ENCODE measurements at regions not wholly inside any gene's neighbourhood (a gene's known extent, or its start where the extent isn't known, plus 50 kb on each side); places are given as distances from the start of the nearest gene placed in this dataset.

DNA sequence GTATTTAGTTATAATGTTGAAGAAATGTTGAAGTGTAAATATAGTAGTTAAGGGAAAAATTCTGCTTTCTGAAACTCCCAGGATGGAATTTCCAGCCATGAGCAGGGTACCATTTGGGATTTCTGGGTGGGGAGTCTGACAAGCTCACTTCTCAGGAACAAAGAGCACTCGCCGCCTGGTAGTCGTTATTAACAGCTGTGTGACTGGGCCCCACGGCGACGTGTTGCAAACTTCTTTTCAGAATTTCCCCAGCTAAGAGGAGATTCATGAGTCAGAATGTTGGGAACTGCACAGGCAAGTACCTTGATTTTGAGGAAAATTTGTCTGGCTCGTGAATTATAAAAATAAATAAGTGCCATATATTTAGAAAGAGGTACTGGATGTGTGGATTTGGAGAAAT, 103.7 kb downstream of the LACC1 start:
- in situ Hi-C loops (cut with MboI; ENCODE audit: low sequenced_read_pairs): no loop called here

DNA sequence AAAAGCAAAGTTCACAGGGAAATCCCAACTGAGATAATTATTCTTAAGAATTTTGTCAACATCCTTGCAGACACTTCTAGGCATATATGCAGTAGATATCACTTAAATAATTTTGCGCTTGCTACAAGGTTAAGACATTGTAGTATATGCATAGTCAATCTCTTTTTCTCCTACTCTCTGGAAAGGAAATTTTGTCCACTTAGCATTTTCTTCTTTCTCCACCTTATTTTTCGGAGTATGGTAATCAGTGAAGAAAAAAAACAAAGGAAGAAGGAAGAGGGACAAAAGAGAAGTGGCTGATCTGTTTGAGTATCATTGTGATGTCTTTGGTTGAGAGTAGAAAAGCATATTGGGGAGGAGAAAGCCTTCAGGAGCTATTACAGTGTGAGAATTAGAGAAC, 104.6 kb downstream of the LACC1 start:
- in situ Hi-C loops (cut with MboI; ENCODE audit: low sequenced_read_pairs): no loop called here

GRCh38 chr13:43985422-43986072, 105.8 kb downstream of the LACC1 start:
- in situ Hi-C loops (cut with MboI; ENCODE audit: low sequenced_read_pairs): no loop called here

- in situ Hi-C loops (cut with MboI; ENCODE audit: low sequenced_read_pairs): no loop called here
Observed at GRCh38 chr13:43986421-43986981, 106.8 kb downstream of the LACC1 start.

GRCh38 chr13:43988302-43988701, 108.6 kb downstream of the LACC1 start:
- in situ Hi-C loops (cut with MboI; ENCODE audit: low sequenced_read_pairs): no loop called here

- in situ Hi-C loops (cut with MboI; ENCODE audit: low sequenced_read_pairs): no loop called here
Observed at GRCh38 chr13:43990021-43990420, 110.3 kb downstream of the LACC1 start.

DNA sequence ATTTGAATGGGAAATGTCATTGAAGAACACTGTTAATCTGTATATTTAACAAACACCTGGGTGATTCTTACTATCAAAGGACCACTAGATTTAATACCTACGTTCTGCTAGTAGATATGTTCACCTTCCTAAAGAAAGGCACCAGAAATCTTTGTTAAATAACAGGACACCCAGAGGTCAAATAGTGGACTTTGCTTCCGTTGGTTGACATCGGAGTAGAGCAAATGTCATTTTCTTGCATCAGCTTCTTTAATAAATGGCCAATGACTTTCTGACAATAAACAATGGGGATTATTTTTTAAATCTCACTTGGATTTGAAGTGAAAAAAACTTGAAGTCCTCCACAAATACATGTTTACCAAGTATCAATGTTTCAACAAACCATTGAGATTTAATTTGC, 111.1 kb downstream of the LACC1 start:
- in situ Hi-C loops (cut with MboI; ENCODE audit: low sequenced_read_pairs): no loop called here

- in situ Hi-C loops (cut with MboI; ENCODE audit: low sequenced_read_pairs): no loop called here
Observed at GRCh38 chr13:43991773-43992201, 112.1 kb downstream of the LACC1 start.

DNA sequence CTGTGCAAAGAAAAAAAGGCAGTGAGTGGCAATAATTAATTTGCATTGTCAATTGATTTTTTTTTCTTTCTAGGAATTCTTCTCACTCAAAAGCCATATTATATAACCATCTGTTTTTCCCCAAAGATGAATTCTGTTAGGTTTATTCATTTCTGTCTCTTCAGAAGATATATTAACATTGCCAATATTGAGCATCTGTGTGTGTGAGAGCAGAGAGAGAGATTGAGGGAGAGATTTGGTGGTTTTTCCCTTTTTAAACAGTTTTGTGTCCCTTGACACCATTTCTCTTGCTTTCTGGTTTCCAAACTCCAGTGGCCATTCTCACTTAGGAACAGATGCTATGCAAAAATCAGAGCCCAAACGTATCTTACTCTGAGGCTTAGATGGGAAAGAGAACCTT, 112.5 kb downstream of the LACC1 start:
- in situ Hi-C loops (cut with MboI; ENCODE audit: low sequenced_read_pairs): no loop called here

- in situ Hi-C loops (cut with MboI; ENCODE audit: low sequenced_read_pairs): no loop called here
Observed at GRCh38 chr13:43994999-43995859, 115.5 kb downstream of the LACC1 start.

- in situ Hi-C loops (cut with MboI; ENCODE audit: low sequenced_read_pairs): no loop called here
Observed at GRCh38 chr13:43996221-43996620, 116.5 kb downstream of the LACC1 start.

DNA sequence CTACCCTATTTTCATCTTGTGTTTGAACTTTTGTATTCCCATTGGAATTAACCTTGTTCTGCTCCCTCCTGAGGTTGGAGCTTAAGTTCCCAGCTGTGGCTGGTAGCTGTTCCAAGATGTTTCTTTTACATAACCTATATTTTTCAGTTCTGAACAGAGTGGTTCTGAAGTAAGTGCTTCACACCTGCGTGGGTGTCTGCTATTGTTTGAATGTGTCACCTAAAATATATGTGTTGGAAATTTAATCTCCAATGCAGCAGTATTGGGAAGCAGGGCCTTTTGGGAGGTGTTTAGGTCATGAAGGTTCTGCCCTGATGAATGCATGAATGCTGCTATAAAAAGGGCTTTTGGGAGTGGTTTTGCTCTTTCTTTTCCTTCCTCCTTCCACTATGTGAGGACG, 123.8 kb downstream of the LACC1 start:
- in situ Hi-C loops (cut with MboI; ENCODE audit: low sequenced_read_pairs): no loop called here

- in situ Hi-C loops (cut with MboI; ENCODE audit: low sequenced_read_pairs): no loop called here
Observed at GRCh38 chr13:44004878-44005277, 125.2 kb downstream of the LACC1 start.

DNA sequence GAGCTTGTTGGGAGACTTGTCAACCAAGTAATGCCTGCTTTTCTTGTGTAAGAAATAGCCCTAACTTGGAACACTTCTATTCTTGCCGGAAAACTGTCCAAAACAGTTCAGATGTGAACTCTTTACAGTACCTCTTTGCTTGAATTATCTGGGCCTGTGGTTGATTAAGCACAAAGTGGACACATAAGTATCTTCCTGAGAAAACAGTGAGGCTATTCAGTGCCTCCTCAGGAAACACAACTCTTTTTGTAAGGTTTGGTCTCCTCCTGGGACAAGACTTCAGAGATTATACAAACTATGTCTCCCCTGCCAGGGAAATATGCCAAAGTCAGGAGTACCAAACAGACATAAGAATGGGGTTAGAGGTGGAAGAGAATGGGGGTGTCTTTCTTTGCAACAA, 127.7 kb downstream of the LACC1 start:
- in situ Hi-C loops (cut with MboI; ENCODE audit: low sequenced_read_pairs): no loop called here

DNA sequence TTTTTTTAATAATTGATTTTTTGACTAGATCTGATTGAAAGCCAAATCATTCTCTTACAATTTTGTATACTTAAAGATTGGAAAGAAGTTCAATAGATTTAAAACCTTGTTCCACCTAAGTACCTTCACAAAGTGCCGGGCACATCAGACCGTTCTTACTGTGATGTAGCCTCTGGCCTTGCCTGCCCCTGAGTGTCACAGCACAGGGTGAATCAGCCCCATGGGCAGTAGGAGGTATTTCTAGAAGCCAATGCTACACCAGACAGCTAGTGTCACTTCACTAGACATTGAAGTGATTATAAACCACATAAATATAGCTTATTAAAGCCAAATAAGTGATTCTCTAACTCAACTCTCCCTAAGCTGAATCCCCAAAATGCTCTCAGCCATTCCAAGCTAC, 131.3 kb downstream of the LACC1 start:
- in situ Hi-C loops (cut with MboI; ENCODE audit: low sequenced_read_pairs): no loop called here

DNA sequence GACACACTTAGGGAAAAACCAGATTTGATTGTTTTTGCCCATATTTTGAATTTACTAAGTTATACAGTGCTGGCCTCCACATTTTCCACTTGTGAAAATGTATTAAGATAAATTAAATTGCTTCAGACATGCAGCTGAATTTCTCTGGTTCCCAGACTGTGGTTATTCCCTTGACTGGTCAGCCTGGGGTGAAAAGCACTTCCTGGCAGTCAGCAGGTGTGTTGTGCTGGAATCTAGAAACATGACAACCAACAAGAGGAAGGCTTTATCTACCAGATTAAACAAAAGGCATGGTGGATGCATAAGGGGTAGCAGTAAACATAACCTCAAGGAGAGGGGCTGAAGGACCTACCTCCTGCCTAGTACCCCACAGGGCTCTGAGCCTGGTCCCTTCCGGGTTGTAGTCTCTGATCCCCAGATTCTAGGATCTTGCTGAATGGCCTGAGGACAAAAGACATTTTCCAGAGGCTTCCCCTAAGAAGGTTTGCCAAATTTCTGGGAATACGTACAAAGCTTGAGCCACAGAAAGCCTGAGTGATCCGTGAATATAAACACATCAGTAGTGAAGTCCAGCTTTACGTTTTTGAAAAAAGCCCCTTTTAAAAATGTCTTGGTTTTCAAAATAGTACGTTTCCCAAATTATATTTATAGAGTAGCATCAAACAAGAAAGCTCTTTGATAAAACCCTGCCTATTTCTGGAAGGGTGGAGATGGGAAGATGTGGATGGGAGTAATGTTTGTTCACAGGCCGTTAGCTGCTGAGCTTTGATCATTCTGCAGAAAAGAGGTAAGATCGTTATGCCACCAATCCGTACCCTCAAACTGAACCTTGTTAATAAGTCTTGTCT, 133.4 kb downstream of the LACC1 start:
- in situ Hi-C loops (cut with MboI; ENCODE audit: low sequenced_read_pairs): no loop called here

DNA sequence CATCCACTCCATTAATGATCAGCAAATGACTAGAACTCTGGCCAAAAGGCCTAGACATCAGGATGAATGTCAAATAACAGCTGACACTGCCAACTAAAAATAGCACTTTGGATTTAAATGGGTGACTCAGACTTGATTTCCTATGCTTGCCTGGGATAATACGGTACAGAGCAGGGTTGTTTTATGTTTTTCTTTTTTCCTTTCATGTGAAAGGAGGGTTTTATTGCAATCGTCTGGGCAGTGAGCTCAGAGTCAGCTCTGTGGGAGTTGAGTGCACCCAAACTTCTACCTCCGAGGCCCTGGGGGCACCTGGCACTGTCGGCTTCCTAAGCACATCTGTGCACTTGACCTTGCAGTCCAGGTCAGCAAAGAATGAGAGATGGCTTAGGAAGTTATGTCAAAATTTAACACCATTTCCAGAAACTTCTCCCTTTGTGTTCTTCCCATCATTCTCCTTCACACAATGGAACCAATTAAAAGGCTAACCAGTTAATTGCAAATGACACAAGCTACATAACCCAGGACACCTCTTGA, 134.1 kb downstream of the LACC1 start:
- in situ Hi-C loops (cut with MboI; ENCODE audit: low sequenced_read_pairs): no loop called here

DNA sequence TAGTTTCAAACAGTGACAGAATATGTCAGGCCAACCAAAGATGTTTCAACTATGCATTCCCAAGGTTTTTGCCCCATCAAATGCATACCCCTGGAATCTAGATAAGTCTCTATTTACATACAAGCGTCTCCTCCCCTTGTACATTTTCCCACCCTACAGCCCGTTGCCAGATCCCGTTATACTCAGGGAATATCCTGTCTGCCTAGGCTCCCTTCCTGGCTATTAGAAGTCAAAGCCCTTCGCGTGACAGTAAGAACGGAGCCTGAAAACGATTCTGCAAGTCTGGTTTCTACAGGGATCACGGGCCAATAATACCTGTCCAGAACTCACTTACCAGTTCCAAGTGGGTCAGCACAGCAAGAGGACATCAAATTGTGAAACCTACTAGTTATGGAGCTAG, 134.8 kb downstream of the LACC1 start:
- in situ Hi-C loops (cut with MboI; ENCODE audit: low sequenced_read_pairs): no loop called here

GRCh38 chr13:44015118-44015517, 135.4 kb downstream of the LACC1 start:
- in situ Hi-C loops (cut with MboI; ENCODE audit: low sequenced_read_pairs): no loop called here

GRCh38 chr13:44015811-44016210, 136.1 kb downstream of the LACC1 start:
- in situ Hi-C loops (cut with MboI; ENCODE audit: low sequenced_read_pairs): no loop called here

GRCh38 chr13:44017756-44018309, 138.1 kb downstream of the LACC1 start:
- in situ Hi-C loops (cut with MboI; ENCODE audit: low sequenced_read_pairs): no loop called here
